A549 (cell line): ENCODE measurements at regions not wholly inside any gene's neighbourhood (a gene's known extent, or its start where the extent isn't known, plus 50 kb on each side); places are given as distances from the start of the nearest gene placed in this dataset.
A peak's percentile ranks its signal among the peaks of the same experiment; 100 is the strongest.

Experiments
- ATAC-seq, 2 experiments: fragments of 200-7000 bp in 1 of 2; fragments of >200 bp in 1 of 2; cut with Nextera tagmentation in 1 of 2; cut with Tn5 transposase in 1 of 2; 3 replicates each; pipeline versions ENCODE4 v1.8.0 to v1.9.1; 2018 to 2020; ENCODE audit warnings: mild to moderate bottlenecking in 1 of 2, moderate library complexity in 1 of 2
- CTCF ChIA-PET: fragments of 300-600 bp; sonication (Branson Sonifier 250); formaldehyde crosslinking; extraction: SDS; loops from one replicate; lab custom pipeline; 2021; ENCODE audit warnings: antibody characterized with exemption, inconsistent platforms; lab: Yijun Ruan, JAX
- POLR2A ChIA-PET: fragments of 350-600 bp; formaldehyde crosslinking; extraction: SDS; loops from one replicate; lab custom pipeline; 2021; ENCODE audit warnings: antibody characterized with exemption, inconsistent platforms; lab: Yijun Ruan, JAX
- DNase-seq, 2 experiments: peaks; one replicate each; pipeline versions ENCODE4 v3.0.0 to v3.0.0-alpha.2; 2011 to 2016; ENCODE audit warnings: low read depth in 1 of 2, low spot score in 1 of 2
- FAIRE-seq: peaks from 2 replicates; lab custom pipeline; 2011; peaks lifted over from hg19 to GRCh38; lab: Jason Lieb, UNC
- H3K27ac ChIP-seq, 2 experiments: fragments of >200 bp; sonication (Bioruptor Twin); formaldehyde crosslinking; 3 replicates each; pipeline ENCODE4 v1.5.1; 2016 to 2017
- H3K4me1 ChIP-seq: fragments of >200 bp; sonication (Bioruptor Twin); formaldehyde crosslinking; 3 replicates; pipeline ENCODE4 v1.6.1; 2016
- H3K4me2 ChIP-seq: fragments of >200 bp; sonication (Bioruptor Twin); formaldehyde crosslinking; 3 replicates; pipeline ENCODE4 v1.6.1; 2016
- H3K4me3 ChIP-seq: fragments of >200 bp; sonication (Bioruptor Twin); formaldehyde crosslinking; 3 replicates; pipeline ENCODE4 v1.5.1; 2016
- H3K9me3 ChIP-seq: fragments of >200 bp; sonication (Bioruptor Twin); formaldehyde crosslinking; 3 replicates; pipeline ENCODE4 v1.6.1; 2016
- CBX2 ChIP-seq: fragments of 200-600 bp; sonication (generic); IDR thresholded peaks from 2 replicates; pipeline ENCODE4 v1.6.1; 2016; ENCODE audit warnings: low read depth, mild to moderate bottlenecking, borderline replicate concordance
- CHD4 ChIP-seq: fragments of 200-600 bp; sonication (generic); IDR thresholded peaks from 2 replicates; pipeline ENCODE4 v1.6.1; 2016; ENCODE audit warnings: antibody characterized with exemption, mild to moderate bottlenecking, borderline replicate concordance
- E2F6 ChIP-seq: IDR thresholded peaks from 2 replicates; pipeline ENCODE4 v1.6.1; 2012; ENCODE audit warnings: low read depth, borderline replicate concordance
- EP300 ChIP-seq, 2 experiments: fragments of >200 bp; sonication (Bioruptor Twin); formaldehyde crosslinking; IDR thresholded peaks; 2 replicates in 1 of 2; 3 replicates in 1 of 2; pipeline ENCODE4 v1.6.1; 2016 to 2017
- ESRRA ChIP-seq: fragments of 150-350 bp; IDR thresholded peaks from 2 replicates; pipeline ENCODE4 v1.6.1; 2014; ENCODE audit warnings: mild to moderate bottlenecking, low read length, borderline replicate concordance
- FOXS1 ChIP-seq: fragments of 250-450 bp; sonication (Bioruptor Pico); IDR thresholded peaks from 2 replicates; pipeline ENCODE4 v1.5.0; 2020; ENCODE audit warnings: mild to moderate bottlenecking, moderate library complexity
- HDAC2 ChIP-seq: fragments of 200-600 bp; sonication (generic); IDR thresholded peaks from 2 replicates; pipeline ENCODE4 v1.6.1; 2016
- HOXB13 ChIP-seq: fragments of 250-450 bp; sonication (Bioruptor Pico); IDR thresholded peaks from 2 replicates; pipeline ENCODE4 v1.5.0; 2020; ENCODE audit warnings: low read depth, mild to moderate bottlenecking, moderate library complexity
- JUN ChIP-seq, 2 experiments: fragments of >200 bp; sonication (Bioruptor Twin); formaldehyde crosslinking; IDR thresholded peaks; 2 replicates in 1 of 2; 3 replicates in 1 of 2; pipeline ENCODE4 v1.6.1; 2016 to 2017
- JUNB ChIP-seq: fragments of >200 bp; sonication (Bioruptor Twin); formaldehyde crosslinking; IDR thresholded peaks from 2 replicates; pipeline ENCODE4 v1.6.1; 2016
- MAFK ChIP-seq: fragments of 450-650 bp; IDR thresholded peaks from 2 replicates; pipeline ENCODE4 v1.6.1; 2014; ENCODE audit not compliant: partially characterized antibody
- NR3C1 ChIP-seq: fragments of >200 bp; sonication (Bioruptor Twin); formaldehyde crosslinking; IDR thresholded peaks from 3 replicates; pipeline ENCODE4 v1.6.1; 2017
- POLR2A ChIP-seq: IDR thresholded peaks from 2 replicates; pipeline ENCODE4 v1.6.1; 2012; ENCODE audit warnings: mild to moderate bottlenecking, low read length
- RARB ChIP-seq: fragments of 250-450 bp; sonication (Bioruptor Pico); IDR thresholded peaks from 2 replicates; pipeline ENCODE4 v1.8.0; 2021; ENCODE audit warnings: mild to moderate bottlenecking, moderate library complexity
- RFX5 ChIP-seq: fragments of 450-650 bp; IDR thresholded peaks from 2 replicates; pipeline ENCODE4 v1.7.1; 2014; ENCODE audit warnings: antibody characterized with exemption, mild to moderate bottlenecking, moderate library complexity
- USF2 ChIP-seq: fragments of 450-650 bp; IDR thresholded peaks from 2 replicates; pipeline ENCODE4 v1.6.1; 2014; ENCODE audit warnings: antibody characterized with exemption
- ZSCAN20 ChIP-seq: fragments of 250-450 bp; sonication (Bioruptor Pico); IDR thresholded peaks from 2 replicates; pipeline ENCODE4 v1.8.0; 2022; ENCODE audit warnings: mild to moderate bottlenecking, moderate library complexity
- WGBS: methylation state at CpG from one replicate; pipeline ENCODE4 v1.1.6; 2017; ENCODE audit errors: missing lambda C conversion rate; 5-methylcytosine and 5-hydroxymethylcytosine counted together
- TF ChIP-seq, protein P1 (sequence below): fragments of 250-450 bp; sonication (Bioruptor Pico); IDR thresholded peaks from 2 replicates; pipeline ENCODE4 v1.5.0; 2020; ENCODE audit warnings: low read depth, mild to moderate bottlenecking, moderate library complexity

DNA sequence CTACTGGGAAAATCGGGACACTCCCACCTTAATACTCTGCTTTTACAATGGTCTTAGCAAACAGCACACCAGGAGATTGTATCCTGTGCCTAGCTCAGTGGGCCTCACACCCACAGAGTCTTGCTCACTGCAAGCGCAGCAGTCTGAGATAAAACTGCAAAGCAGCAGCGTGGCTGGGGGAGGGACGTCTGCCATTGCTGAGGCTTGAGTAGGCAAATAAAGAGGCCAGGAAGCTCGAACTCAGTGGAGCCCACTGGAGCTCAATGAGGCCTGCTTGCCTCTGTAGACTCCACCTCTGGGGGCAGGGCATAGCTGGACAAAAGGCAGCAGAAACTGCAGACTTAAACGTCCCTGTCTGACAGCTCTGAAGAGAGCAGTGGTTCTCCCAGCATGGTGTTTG, 1169.1 kb upstream of the EPHA6 start:
- CTCF ChIA-PET, result interaction anchor here (0.6 kb wide), 1 partner anchor 54 kb away, joined by 4 read pairs; no protein-coding TSS in a partner anchor
- FAIRE-seq, result no peak
- POLR2A ChIA-PET, result no interaction called here

GRCh38 chr3:95654570-95655362, 1159.6 kb upstream of the EPHA6 start:
- Histone ChIP-seq H3K9me3 (no peaks in the 10 kb centered on the region), H3K27ac (peak overlapping the region; percentile 48 to 55; a peak in 5 of 6 replicates), H3K4me1 (0 out of 3 replicates have a peak, but pooled peaks cover 12% of the 10 kb centered on the region), H3K4me2 (peak overlapping the region; percentile 80), H3K4me3 (peak overlapping the region; percentile 23)
- POLR2A ChIA-PET, result no interaction called here
- ATAC-seq (peak; percentile 36 to 78), FAIRE-seq (no peak), DNase-seq (peak; percentile 4 to 56)
- CTCF ChIA-PET, result no interaction called here
- TF ChIP-seq EP300 (IDR thresholded peaks at IDR 0.05) (peak in 1 of 2 experiments; percentile 29; a peak in 1 of 5 replicates), JUNB (peak; percentile 30; the same call in 1 of the 2 replicates), RARB (CRISPR knock-in tag) (no peak)
- 12% methylated on average over 13 of the region's 13 CpGs for WGBS

More for the DNA sequence above, 1169.1 kb upstream of the EPHA6 start:
- WGBS, result 32% methylated on average over 5 of the region's 6 CpGs
- Histone ChIP-seq H3K9me3 (no peaks in the 10 kb centered on the region), H3K4me3 (no peak overlapping the region), H3K27ac (no peak overlapping the region), H3K4me1 (no peaks in the 10 kb centered on the region), H3K4me2 (no peak overlapping the region)
- ATAC-seq (no peak), DNase-seq (no peak)
- TF ChIP-seq RARB (CRISPR knock-in tag) (no peak), CBX2 (no peak), HOXB13 (CRISPR knock-in tag) (no peak), RFX5 (no peak), USF2 (no peak), CHD4 (no peak), ZSCAN20 (CRISPR knock-in tag) (no peak), NR3C1 (no peak), MAFK (no peak), HDAC2 (no peak)

DNA sequence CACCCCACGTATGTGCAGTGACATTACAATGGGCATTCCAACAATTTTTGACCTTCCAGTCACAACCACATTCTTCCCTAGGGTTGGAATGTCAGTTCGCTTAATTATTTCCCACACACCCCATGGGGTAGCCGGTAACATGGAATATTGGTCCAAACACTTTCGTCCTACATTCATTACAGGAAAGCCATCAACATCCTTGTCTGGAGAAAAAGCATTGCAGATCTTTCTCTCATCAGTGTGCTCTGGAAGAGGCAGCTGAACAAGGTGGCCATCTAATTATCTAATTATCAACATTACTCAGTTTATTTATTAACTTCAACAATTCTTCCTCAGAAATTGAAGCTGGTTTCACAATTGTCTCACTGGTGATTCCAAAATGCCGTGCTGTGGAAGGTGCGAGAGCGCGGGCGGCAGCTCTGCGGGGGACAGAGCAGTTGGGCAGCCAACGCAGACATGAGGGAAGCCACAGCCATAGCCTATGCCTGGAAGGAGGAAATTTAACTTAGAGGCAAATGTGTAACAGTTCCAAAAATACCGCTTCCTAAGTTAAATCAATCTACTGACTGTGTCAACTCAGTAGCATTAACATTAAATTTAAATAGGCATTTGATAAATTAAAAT, 1158.9 kb upstream of the EPHA6 start:
- FAIRE-seq, result no peak
- WGBS, result 16% methylated on average over 12 of the region's 12 CpGs
- TF ChIP-seq ESRRA (no peak), NR3C1 (no peak), JUN (IDR thresholded peaks at IDR 0.05) (peak in 1 of 2 experiments; percentile 54; a peak in 1 of 5 replicates), POLR2A (no peak), FOXS1 (CRISPR knock-in tag) (no peak), CBX2 (no peak), EP300 (IDR thresholded peaks at IDR 0.05) (peak in 1 of 2 experiments; percentile 22; a peak in 2 of 5 replicates), JUNB (0 out of 2 replicates have a peak, but pooled peaks have one; percentile 8), E2F6 (peak; percentile 39; the same call in 1 of the 2 replicates)
- TF ChIP-seq, protein P1, sequence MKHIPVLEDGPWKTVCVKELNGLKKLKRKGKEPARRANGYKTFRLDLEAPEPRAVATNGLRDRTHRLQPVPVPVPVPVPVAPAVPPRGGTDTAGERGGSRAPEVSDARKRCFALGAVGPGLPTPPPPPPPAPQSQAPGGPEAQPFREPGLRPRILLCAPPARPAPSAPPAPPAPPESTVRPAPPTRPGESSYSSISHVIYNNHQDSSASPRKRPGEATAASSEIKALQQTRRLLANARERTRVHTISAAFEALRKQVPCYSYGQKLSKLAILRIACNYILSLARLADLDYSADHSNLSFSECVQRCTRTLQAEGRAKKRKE (CRISPR knock-in tag), result no peak
- Histone ChIP-seq H3K4me2 (peak overlapping the region; percentile 80), H3K27ac (peak overlapping the region; percentile 48 to 55; a peak in 3 of 6 replicates), H3K4me3 (peak overlapping the region; percentile 23), H3K4me1 (0 out of 3 replicates have a peak, but pooled peaks cover 12% of the 10 kb centered on the region), H3K9me3 (no peaks in the 10 kb centered on the region)
- peak; percentile 80 to 97 for ATAC-seq
- DNase-seq, result peak; percentile 1 to 68
- POLR2A ChIA-PET, result no interaction called here
- CTCF ChIA-PET, result no interaction called here
